ENCODE measurements at regions not wholly inside any gene's neighbourhood (a gene's known extent, or its start where the extent isn't known, plus 50 kb on each side); places are given as distances from the start of the nearest gene placed in this dataset.
"Not testable (repeated sequence)": the region's sequence is repeated elsewhere in the genome, so short reads cannot be mapped to it uniquely, and the experiment has no call there.

- TF ChIP-seq YY1 (IDR thresholded peaks at IDR 0.05; ENCODE audit: insufficient read depth, insufficient read length) (no peak), SUZ12 (IDR thresholded peaks at IDR 0.05; ENCODE audit: extremely low read depth, insufficient read depth, insufficient read length) (no peak), ZNF274 (IDR thresholded peaks at IDR 0.05; ENCODE audit: low read depth, low read length) (no peak)
- no peaks in the 10 kb centered on the region for H3K4me1 ChIP-seq (ENCODE audit: insufficient read depth, insufficient read length)
- H3K27me3 ChIP-seq (ENCODE audit: insufficient read depth, insufficient read length) = no peaks in the 10 kb centered on the region
- H3K36me3 ChIP-seq (ENCODE audit: insufficient read depth, insufficient read length, low read length) = no peaks in the 10 kb centered on the region
- no peak overlapping the region for H3K4me3 ChIP-seq (ENCODE audit: insufficient read length, low read depth)
- H3K9me3 ChIP-seq (ENCODE audit: insufficient read depth, low read length) = no peaks in the 10 kb centered on the region
- no peak overlapping the region for H3K9ac ChIP-seq (ENCODE audit: insufficient read length, low read depth)
- DNase-seq (ENCODE audit: low read depth, low spot score) = no peak
Measured at GRCh38 chr7:29749701-29750321, 56.5 kb upstream of the WIPF3 start.

GRCh38 chr7:29750373-29750940, 55.9 kb upstream of the WIPF3 start:
- H3K9ac ChIP-seq (ENCODE audit: insufficient read length, low read depth); H3K4me1 ChIP-seq (ENCODE audit: insufficient read depth, insufficient read length); H3K9me3 ChIP-seq (ENCODE audit: insufficient read depth, low read length); DNase-seq (ENCODE audit: low read depth, low spot score); H3K36me3 ChIP-seq (ENCODE audit: insufficient read depth, insufficient read length, low read length); H3K27me3 ChIP-seq (ENCODE audit: insufficient read depth, insufficient read length); H3K4me3 ChIP-seq (ENCODE audit: insufficient read length, low read depth): not testable (repeated sequence)

- H3K9me3 ChIP-seq (ENCODE audit: insufficient read depth, low read length); H3K36me3 ChIP-seq (ENCODE audit: insufficient read depth, insufficient read length, low read length); H3K9ac ChIP-seq (ENCODE audit: insufficient read length, low read depth); H3K4me3 ChIP-seq (ENCODE audit: insufficient read length, low read depth); H3K4me1 ChIP-seq (ENCODE audit: insufficient read depth, insufficient read length); H3K27me3 ChIP-seq (ENCODE audit: insufficient read depth, insufficient read length); DNase-seq (ENCODE audit: low read depth, low spot score): not testable (repeated sequence)
Measured at GRCh38 chr7:29751012-29751411, 55.3 kb upstream of the WIPF3 start.

- no peak for DNase-seq (ENCODE audit: low read depth, low spot score)
- no peak overlapping the region for H3K4me3 ChIP-seq (ENCODE audit: insufficient read length, low read depth)
- no peaks in the 10 kb centered on the region for H3K9me3 ChIP-seq (ENCODE audit: insufficient read depth, low read length)
- no peak overlapping the region for H3K9ac ChIP-seq (ENCODE audit: insufficient read length, low read depth)
- no peak for TF ChIP-seq ZNF274 (IDR thresholded peaks at IDR 0.05; ENCODE audit: low read depth, low read length)
- no peak for TF ChIP-seq SUZ12 (IDR thresholded peaks at IDR 0.05; ENCODE audit: extremely low read depth, insufficient read depth, insufficient read length)
- TF ChIP-seq YY1 (IDR thresholded peaks at IDR 0.05; ENCODE audit: insufficient read depth, insufficient read length) = no peak
- H3K36me3 ChIP-seq (ENCODE audit: insufficient read depth, insufficient read length, low read length) = no peaks in the 10 kb centered on the region
- H3K4me1 ChIP-seq (ENCODE audit: insufficient read depth, insufficient read length) = no peaks in the 10 kb centered on the region
- H3K27me3 ChIP-seq (ENCODE audit: insufficient read depth, insufficient read length) = no peaks in the 10 kb centered on the region
Measured at GRCh38 chr7:29754874-29755490, 51.3 kb upstream of the WIPF3 start.
